Gastrocnemius medialis (tissue), 4 donors: ENCODE measurements at regions not wholly inside any gene's neighbourhood (a gene's known extent, or its start where the extent isn't known, plus 50 kb on each side); places are given as distances from the start of the nearest gene placed in this dataset.

Source experiments
- ATAC-seq, 2 donors: fragments of 150-250 bp; one replicate each; pipeline ENCODE4 v1.9.1; 2016
- DNase-seq, 2 donors: peaks; one replicate each; pipeline ENCODE4 v3.0.0-alpha.2; 2019
- H3K27ac ChIP-seq, 4 donors: fragments of 200-600 bp; sonication (generic); 1 replicate in 1 of 4; 2 replicates in 3 of 4; pipeline ENCODE4 v1.5.1; 2016 to 2018; ENCODE audit warnings: mild to moderate bottlenecking in 2 of 4, moderate library complexity in 1 of 4
- H3K27me3 ChIP-seq, 3 donors: fragments of 200-600 bp; sonication (generic) in 2 of 3; 1 replicate in 1 of 3; 2 replicates in 2 of 3; pipeline versions ENCODE4 v1.5.1 to v1.6.0; 2016 to 2019; ENCODE audit warnings: mild to moderate bottlenecking in 1 of 3, moderate library complexity in 1 of 3
- H3K36me3 ChIP-seq, 2 donors: fragments of 200-600 bp; sonication (generic) in 1 of 2; one replicate each; pipeline ENCODE4 v1.5.1; 2017 to 2018
- H3K4me1 ChIP-seq, 2 donors: fragments of 200-600 bp; sonication (generic) in 1 of 2; one replicate each; pipeline ENCODE4 v1.5.1; 2016 to 2017; ENCODE audit warnings: mild to moderate bottlenecking in 2 of 2
- H3K4me3 ChIP-seq, 4 donors: fragments of 200-600 bp; sonication (generic) in 3 of 4; 1 replicate in 1 of 4; 2 replicates in 3 of 4; pipeline ENCODE4 v1.5.1; 2016 to 2019; ENCODE audit warnings: mild to moderate bottlenecking in 2 of 4
- H3K9me3 ChIP-seq, 3 donors: fragments of 200-600 bp; sonication (generic) in 2 of 3; 1 replicate in 1 of 3; 2 replicates in 2 of 3; pipeline ENCODE4 v1.5.1; 2016 to 2019
- CTCF ChIP-seq, 5 experiments: fragments of 450-650 bp in 3 of 5; fragments of 200-600 bp in 2 of 5; sonication (generic) in 2 of 5; IDR thresholded peaks in 4 of 5; conservative IDR thresholded peaks in 1 of 5; 1 replicate in 4 of 5; 2 replicates in 1 of 5; pipeline ENCODE4 v1.5.1; 2016 to 2019; ENCODE audit warnings: antibody characterized with exemption in 5 of 5, mild to moderate bottlenecking in 3 of 5, moderate library complexity in 3 of 5
- POLR2A ChIP-seq, 2 donors: fragments of 450-650 bp; IDR thresholded peaks; one replicate each; pipeline ENCODE4 v1.6.1; 2017; ENCODE audit warnings: antibody characterized with exemption in 2 of 2, mild to moderate bottlenecking in 2 of 2, moderate library complexity in 2 of 2
- in situ Hi-C, 4 donors: fragments of 200-750 bp; cut with MboI; loops; one replicate each; pipeline versions ENCODE4 v1.15.0 to v1.8.0; 2017; ENCODE audit warnings: low sequenced_read_pairs in 4 of 4
- intact Hi-C: fragments of 100-400 bp; cut with DNase I; formaldehyde crosslinking; loops from one replicate; pipeline ENCODE4 v1.15.1; 2023; ENCODE audit warnings: low total_unique reads

- TF ChIP-seq CTCF (IDR thresholded peaks at IDR 0.05 in 4 of 5, conservative IDR thresholded peaks at IDR 0.05 in 1 of 5) (no peak), POLR2A (IDR thresholded peaks at IDR 0.05) (no peak)
- no peaks in the 10 kb centered on the region for H3K27me3 ChIP-seq
- H3K27ac ChIP-seq: no peak overlapping the region
- H3K4me3 ChIP-seq: no peak overlapping the region
- no peaks in the 10 kb centered on the region for H3K9me3 ChIP-seq
- ATAC-seq (no peak), DNase-seq (no peak)
- intact Hi-C loops (no loop called here), in situ Hi-C loops (no loop called here)
- no peaks in the 10 kb centered on the region for H3K4me1 ChIP-seq
- no peaks in the 10 kb centered on the region for H3K36me3 ChIP-seq
Observed at GRCh38 chr5:29702875-29703274, 1490.6 kb upstream of the CDH6 start.

GRCh38 chr5:29701600-29701999, 1491.9 kb upstream of the CDH6 start:
- intact Hi-C loops: no loop called here
- Histone ChIP-seq H3K36me3 (no peaks in the 10 kb centered on the region), H3K27ac (no peak overlapping the region), H3K27me3 (no peaks in the 10 kb centered on the region), H3K4me3 (no peak overlapping the region), H3K4me1 (no peaks in the 10 kb centered on the region), H3K9me3 (no peaks in the 10 kb centered on the region)
- DNase-seq: no peak
- in situ Hi-C loops: no loop called here
- no peak for ATAC-seq
- TF ChIP-seq CTCF (IDR thresholded peaks at IDR 0.05 in 4 of 5, conservative IDR thresholded peaks at IDR 0.05 in 1 of 5) (no peak), POLR2A (IDR thresholded peaks at IDR 0.05) (no peak)

GRCh38 chr5:29697785-29698414, 1495.6 kb upstream of the CDH6 start:
- Histone ChIP-seq H3K27ac (no peak overlapping the region), H3K4me1 (no peaks in the 10 kb centered on the region), H3K4me3 (no peak overlapping the region), H3K9me3 (no peaks in the 10 kb centered on the region), H3K36me3 (no peaks in the 10 kb centered on the region), H3K27me3 (no peaks in the 10 kb centered on the region)
- TF ChIP-seq CTCF (IDR thresholded peaks at IDR 0.05 in 4 of 5, conservative IDR thresholded peaks at IDR 0.05 in 1 of 5) (no peak), POLR2A (IDR thresholded peaks at IDR 0.05) (no peak)
- in situ Hi-C loops: no loop called here
- no peak for DNase-seq
- no peak for ATAC-seq
- intact Hi-C loops: no loop called here

- Histone ChIP-seq H3K9me3 (no peaks in the 10 kb centered on the region), H3K36me3 (no peaks in the 10 kb centered on the region), H3K27me3 (no peaks in the 10 kb centered on the region), H3K4me3 (no peak overlapping the region), H3K4me1 (no peaks in the 10 kb centered on the region), H3K27ac (no peak overlapping the region)
- in situ Hi-C loops (no loop called here), intact Hi-C loops (no loop called here)
- no peak for DNase-seq
- ATAC-seq: no peak
- TF ChIP-seq CTCF (IDR thresholded peaks at IDR 0.05 in 4 of 5, conservative IDR thresholded peaks at IDR 0.05 in 1 of 5): no peak
- TF ChIP-seq POLR2A (IDR thresholded peaks at IDR 0.05): no peak
Observed at GRCh38 chr5:29697278-29697677, 1496.2 kb upstream of the CDH6 start.

- Histone ChIP-seq H3K4me3 (no peak overlapping the region), H3K4me1 (no peaks in the 10 kb centered on the region), H3K27ac (no peak overlapping the region), H3K9me3 (no peaks in the 10 kb centered on the region), H3K27me3 (no peaks in the 10 kb centered on the region), H3K36me3 (no peaks in the 10 kb centered on the region)
- intact Hi-C loops (no loop called here), in situ Hi-C loops (no loop called here)
- ATAC-seq (no peak), DNase-seq (no peak)
- TF ChIP-seq CTCF (IDR thresholded peaks at IDR 0.05 in 4 of 5, conservative IDR thresholded peaks at IDR 0.05 in 1 of 5) (no peak), POLR2A (IDR thresholded peaks at IDR 0.05) (no peak)
Observed at GRCh38 chr5:29672678-29673077, 1520.8 kb upstream of the CDH6 start.
